GM12875 (cell line): ENCODE measurements at regions not wholly inside any gene's neighbourhood (a gene's known extent, or its start where the extent isn't known, plus 50 kb on each side); places are given as distances from the start of the nearest gene placed in this dataset.

Source experiments
- H3K4me3 ChIP-seq: one replicate; pipeline ENCODE4 v1.5.1; 2011; ENCODE audit warnings: low read depth, low read length, control low read depth
- CTCF ChIP-seq: IDR thresholded peaks from 2 replicates; pipeline ENCODE4 v1.5.1; 2011; ENCODE audit warnings: low read depth, mild to moderate bottlenecking, control low read depth, inconsistent platforms, low read length, moderate library complexity, borderline replicate concordance; ENCODE audit not compliant: insufficient read depth

- no peak overlapping the region for H3K4me3 ChIP-seq
- TF ChIP-seq CTCF, result no peak
Measured at GRCh38 chr1:114336360-114336759, 174.6 kb downstream of the TRIM33 start.

GRCh38 chr1:114335273-114335672 lies 175.7 kb downstream of the TRIM33 start:
- H3K4me3 ChIP-seq, result no peak overlapping the region
- no peak for TF ChIP-seq CTCF

- no peak for TF ChIP-seq CTCF
- no peak overlapping the region for H3K4me3 ChIP-seq
Measured at GRCh38 chr1:114334297-114334696, 176.7 kb downstream of the TRIM33 start.

- no peak overlapping the region for H3K4me3 ChIP-seq
- no peak for TF ChIP-seq CTCF
Measured at GRCh38 chr1:114333690-114334089, 177.3 kb downstream of the TRIM33 start.

- no peak for TF ChIP-seq CTCF
- no peak overlapping the region for H3K4me3 ChIP-seq
Measured at GRCh38 chr1:114331936-114332335, 178.3 kb upstream of the SYT6 start.

- TF ChIP-seq CTCF, result no peak
- H3K4me3 ChIP-seq, result no peak overlapping the region
Measured at GRCh38 chr1:114330451-114330983, 176.8 kb upstream of the SYT6 start.

GRCh38 chr1:114328361-114328904 lies 174.8 kb upstream of the SYT6 start:
- TF ChIP-seq CTCF, result no peak

More at GRCh38 chr1:114328361-114328904, 174.8 kb upstream of the SYT6 start:
- no peak overlapping the region for H3K4me3 ChIP-seq
